Keratinocyte (primary cell): ENCODE measurements at regions not wholly inside any gene's neighbourhood (a gene's known extent, or its start where the extent isn't known, plus 50 kb on each side); places are given as distances from the start of the nearest gene placed in this dataset.

ENCODE experiments used
- EZH2 ChIP-seq: IDR thresholded peaks from one replicate; pipeline ENCODE4 v1.6.1; 2012; ENCODE audit warnings: inconsistent platforms, mild to moderate bottlenecking, low read length, moderate library complexity
- TF ChIP-seq, protein P1 (sequence below), 3 experiments: IDR thresholded peaks in 1 of 3; conservative IDR thresholded peaks in 1 of 3; optimal IDR thresholded peaks in 1 of 3; 2 replicates in 2 of 3; 3 replicates in 1 of 3; pipeline versions ENCODE3 to v1.5.1; 2011; ENCODE audit warnings: low read length in 3 of 3, mild to moderate bottlenecking in 3 of 3, moderate library complexity in 2 of 3, control low read depth in 1 of 3, inconsistent platforms in 1 of 3; ENCODE audit not compliant: insufficient read depth in 2 of 3; ENCODE audit errors: extremely low read depth in 1 of 3

DNA sequence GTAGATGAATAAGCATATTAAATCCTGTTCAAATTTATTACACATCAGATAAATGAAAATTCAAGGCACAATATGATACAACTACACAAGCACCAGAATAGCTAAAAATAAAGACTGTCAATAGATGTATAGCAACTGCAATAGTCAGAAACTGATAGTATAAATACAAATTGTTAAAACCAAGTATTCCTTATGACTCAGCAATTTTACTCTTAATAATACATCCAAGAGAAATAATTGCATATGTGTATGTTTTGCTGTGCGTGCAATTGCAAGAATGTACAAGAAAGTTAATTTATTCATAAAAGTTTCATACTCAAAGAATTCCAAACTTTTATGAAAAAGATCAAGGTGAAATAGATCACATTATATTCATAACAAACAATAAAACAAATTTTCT is 1338.1 kb downstream of the OLFM4 start:
- TF ChIP-seq, protein P1, sequence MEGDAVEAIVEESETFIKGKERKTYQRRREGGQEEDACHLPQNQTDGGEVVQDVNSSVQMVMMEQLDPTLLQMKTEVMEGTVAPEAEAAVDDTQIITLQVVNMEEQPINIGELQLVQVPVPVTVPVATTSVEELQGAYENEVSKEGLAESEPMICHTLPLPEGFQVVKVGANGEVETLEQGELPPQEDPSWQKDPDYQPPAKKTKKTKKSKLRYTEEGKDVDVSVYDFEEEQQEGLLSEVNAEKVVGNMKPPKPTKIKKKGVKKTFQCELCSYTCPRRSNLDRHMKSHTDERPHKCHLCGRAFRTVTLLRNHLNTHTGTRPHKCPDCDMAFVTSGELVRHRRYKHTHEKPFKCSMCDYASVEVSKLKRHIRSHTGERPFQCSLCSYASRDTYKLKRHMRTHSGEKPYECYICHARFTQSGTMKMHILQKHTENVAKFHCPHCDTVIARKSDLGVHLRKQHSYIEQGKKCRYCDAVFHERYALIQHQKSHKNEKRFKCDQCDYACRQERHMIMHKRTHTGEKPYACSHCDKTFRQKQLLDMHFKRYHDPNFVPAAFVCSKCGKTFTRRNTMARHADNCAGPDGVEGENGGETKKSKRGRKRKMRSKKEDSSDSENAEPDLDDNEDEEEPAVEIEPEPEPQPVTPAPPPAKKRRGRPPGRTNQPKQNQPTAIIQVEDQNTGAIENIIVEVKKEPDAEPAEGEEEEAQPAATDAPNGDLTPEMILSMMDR (optimal IDR thresholded peaks at IDR 0.05 in 1 of 3, IDR thresholded peaks at IDR 0.05 in 1 of 3, conservative IDR thresholded peaks at IDR 0.05 in 1 of 3; ENCODE audit: extremely low read depth in 1 of 3, insufficient read depth in 2 of 3, low read length in 3 of 3): no peak
- TF ChIP-seq EZH2: no peak
